H1 (cell line): ENCODE measurements at regions not wholly inside any gene's neighbourhood (a gene's known extent, or its start where the extent isn't known, plus 50 kb on each side); places are given as distances from the start of the nearest gene placed in this dataset.

ENCODE experiments used
- CTCF ChIA-PET: fragments of 300-600 bp; sonication (Branson Sonifier 250); formaldehyde crosslinking; loops from one replicate; lab custom pipeline; 2021; ENCODE audit not compliant: partially characterized antibody; lab: Charles Lee
- POLR2A ChIA-PET: fragments of 300-600 bp; sonication (Branson Sonifier 250); formaldehyde crosslinking; loops from one replicate; lab custom pipeline; 2021; ENCODE audit warnings: inconsistent platforms; ENCODE audit not compliant: partially characterized antibody; lab: Charles Lee
- DNase-seq, 2 experiments: peaks; one replicate each; pipeline versions ENCODE4 v3.0.0 to v3.0.0-alpha.2; 2010 to 2022; ENCODE audit warnings: low spot score in 2 of 2, low read depth in 1 of 2, mixed read lengths in 1 of 2
- FAIRE-seq: peaks from 2 replicates; lab custom pipeline; 2011; peaks lifted over from hg19 to GRCh38; lab: Jason Lieb, UNC
- H2AFZ ChIP-seq: 2 replicates; pipeline ENCODE4 v1.8.1; 2012; ENCODE audit warnings: low read length, inconsistent platforms
- H2AK5ac ChIP-seq: 2 replicates; pipeline ENCODE4 v1.6.1; 2013; ENCODE audit warnings: low read depth, low read length
- H2BK120ac ChIP-seq: replicated peaks from 2 replicates; pipeline ENCODE3; 2013; ENCODE audit warnings: low read depth, low read length, inconsistent platforms
- H2BK12ac ChIP-seq: 2 replicates; pipeline ENCODE4 v1.6.1; 2013; ENCODE audit warnings: low read depth, low read length
- H2BK15ac ChIP-seq: 2 replicates; pipeline ENCODE4 v1.6.1; 2013; ENCODE audit warnings: low read length
- H2BK20ac ChIP-seq: 2 replicates; pipeline ENCODE4 v1.6.1; 2013; ENCODE audit warnings: low read length
- H2BK5ac ChIP-seq: 2 replicates; pipeline ENCODE4 v1.6.1; 2013; ENCODE audit warnings: low read depth, low read length
- H3K14ac ChIP-seq: 2 replicates; pipeline ENCODE4 v1.6.1; 2013; ENCODE audit warnings: inconsistent platforms; ENCODE audit not compliant: insufficient read length
- H3K18ac ChIP-seq: 2 replicates; pipeline ENCODE4 v1.6.1; 2013; ENCODE audit warnings: low read length; ENCODE audit errors: extremely low read depth
- H3K23ac ChIP-seq: 2 replicates; pipeline ENCODE4 v1.6.1; 2013; ENCODE audit warnings: inconsistent platforms; ENCODE audit not compliant: insufficient read length
- H3K23me2 ChIP-seq: 2 replicates; pipeline ENCODE4 v1.6.1; 2013; ENCODE audit warnings: low read depth, low read length
- H3K27ac ChIP-seq: 2 replicates; pipeline ENCODE4 v1.6.1; 2011; ENCODE audit warnings: low read depth, low read length, inconsistent platforms
- H3K27me3 ChIP-seq, 4 experiments: replicated peaks in 1 of 4; 1 replicate in 1 of 4; 2 replicates in 3 of 4; pipeline versions ENCODE4 v1.6.1 to v1.8.1; 2011 to 2013; ENCODE audit warnings: low read length in 3 of 4, mild to moderate bottlenecking in 3 of 4, inconsistent platforms in 2 of 4, mixed read lengths in 2 of 4, moderate library complexity in 1 of 4; ENCODE audit not compliant: control insufficient read depth in 3 of 4, insufficient read depth in 3 of 4; ENCODE audit errors: extremely low read depth in 1 of 4
- H3K36me3 ChIP-seq, 4 experiments: 2 replicates each; pipeline versions ENCODE4 v1.6.1 to v1.8.1; 2011 to 2013; ENCODE audit warnings: mild to moderate bottlenecking in 4 of 4, low read length in 3 of 4, moderate library complexity in 2 of 4, control low read depth in 1 of 4, inconsistent platforms in 1 of 4; ENCODE audit not compliant: insufficient read depth in 4 of 4, control insufficient read depth in 2 of 4
- H3K4ac ChIP-seq: replicated peaks from 2 replicates; pipeline ENCODE3; 2013; ENCODE audit warnings: low read length, low read depth, mixed read lengths, inconsistent platforms; ENCODE audit not compliant: insufficient read length
- H3K4me1 ChIP-seq, 4 experiments: replicated peaks in 1 of 4; 1 replicate in 1 of 4; 2 replicates in 3 of 4; pipeline versions ENCODE4 v1.6.1 to v1.8.1; 2011 to 2013; ENCODE audit warnings: low read length in 3 of 4, inconsistent platforms in 2 of 4, mixed read lengths in 1 of 4; ENCODE audit not compliant: insufficient read depth in 4 of 4, control insufficient read depth in 3 of 4
- H3K4me2 ChIP-seq, 2 experiments: 2 replicates each; pipeline versions ENCODE4 v1.6.1 to v1.8.1; 2011 to 2013; ENCODE audit warnings: low read depth in 2 of 2, low read length in 2 of 2, control low read depth in 1 of 2, inconsistent platforms in 1 of 2, mild to moderate bottlenecking in 1 of 2; ENCODE audit not compliant: insufficient read depth in 1 of 2
- H3K4me3 ChIP-seq, 4 experiments: fragments of 200-600, 300-600 bp in 1 of 4; sonication (generic), shearing (Covaris generic), sonication (Bioruptor Twin) in 1 of 4; 2 replicates each; pipeline versions ENCODE4 v1.5.1 to v1.8.1; 2011 to 2016; ENCODE audit warnings: low read length in 4 of 4, low read depth in 3 of 4, control low read depth in 2 of 4, inconsistent platforms in 2 of 4, mild to moderate bottlenecking in 2 of 4, mixed read lengths in 1 of 4, moderate library complexity in 1 of 4; ENCODE audit not compliant: insufficient read depth in 2 of 4; ENCODE audit errors: extremely low read depth in 1 of 4
- H3K56ac ChIP-seq: replicated peaks from 2 replicates; pipeline ENCODE3; 2013; ENCODE audit warnings: low read depth, mild to moderate bottlenecking, mixed read lengths, low read length, inconsistent platforms; ENCODE audit not compliant: insufficient read length
- H3K79me1 ChIP-seq: 2 replicates; pipeline ENCODE4 v1.6.1; 2013; ENCODE audit warnings: low read depth, low read length, control low read depth
- H3K79me2 ChIP-seq, 2 experiments: 2 replicates each; pipeline versions ENCODE4 v1.6.1 to v1.8.1; 2012 to 2013; ENCODE audit warnings: low read length in 2 of 2, mild to moderate bottlenecking in 2 of 2, inconsistent platforms in 1 of 2; ENCODE audit not compliant: insufficient read depth in 2 of 2, control insufficient read depth in 1 of 2
- H3K9ac ChIP-seq, 4 experiments: replicated peaks in 1 of 4; 1 replicate in 1 of 4; 2 replicates in 3 of 4; pipeline versions ENCODE4 v1.6.1 to v1.8.1; 2011 to 2013; ENCODE audit warnings: low read depth in 3 of 4, low read length in 3 of 4, control low read depth in 2 of 4, mild to moderate bottlenecking in 2 of 4, moderate library complexity in 2 of 4, inconsistent platforms in 1 of 4; ENCODE audit errors: extremely low read depth in 1 of 4
- H3K9me3 ChIP-seq, 2 experiments: 2 replicates each; pipeline versions ENCODE4 v1.6.1 to v1.8.1; 2012 to 2013; ENCODE audit warnings: mild to moderate bottlenecking in 2 of 2, moderate library complexity in 2 of 2, control low read depth in 1 of 2, inconsistent platforms in 1 of 2, low read depth in 1 of 2, low read length in 1 of 2, mixed read lengths in 1 of 2; ENCODE audit not compliant: insufficient read depth in 2 of 2
- H4K20me1 ChIP-seq, 2 experiments: replicated peaks in 1 of 2; 2 replicates each; pipeline versions ENCODE3 to v1.8.1; 2011 to 2013; ENCODE audit warnings: inconsistent platforms in 2 of 2, low read length in 2 of 2, mild to moderate bottlenecking in 1 of 2; ENCODE audit not compliant: insufficient read depth in 2 of 2, control insufficient read depth in 1 of 2
- H4K5ac ChIP-seq: 2 replicates; pipeline ENCODE4 v1.6.1; 2013; ENCODE audit warnings: low read length, low read depth, mixed read lengths, inconsistent platforms; ENCODE audit not compliant: insufficient read length
- H4K8ac ChIP-seq: 2 replicates; pipeline ENCODE4 v1.8.0; 2013; ENCODE audit warnings: mild to moderate bottlenecking, moderate library complexity, low read length, inconsistent platforms; ENCODE audit not compliant: insufficient read depth; ENCODE audit errors: extremely low read depth
- H4K91ac ChIP-seq: replicated peaks from 2 replicates; pipeline ENCODE3; 2013; ENCODE audit warnings: low read length, mixed read lengths, inconsistent platforms; ENCODE audit not compliant: insufficient read length
- CHD1 ChIP-seq: IDR thresholded peaks from 2 replicates; pipeline ENCODE4 v1.6.1; 2012; ENCODE audit warnings: low read depth, low read length, improper control_type of control experiment
- CTCF ChIP-seq, 3 experiments: IDR thresholded peaks; 1 replicate in 2 of 3; 2 replicates in 1 of 3; pipeline versions ENCODE4 v1.5.1 to v1.6.1; 2011; ENCODE audit warnings: low read length in 3 of 3, mild to moderate bottlenecking in 3 of 3, inconsistent platforms in 2 of 3, low read depth in 1 of 3, moderate library complexity in 1 of 3; ENCODE audit not compliant: insufficient read depth in 1 of 3; ENCODE audit errors: control extremely low read depth in 1 of 3
- FOSL1 ChIP-seq: IDR thresholded peaks from 2 replicates; pipeline ENCODE4 v1.6.1; 2011; ENCODE audit warnings: mild to moderate bottlenecking, low read depth, low read length, moderate library complexity; ENCODE audit not compliant: insufficient read depth
- NANOG ChIP-seq: IDR thresholded peaks from 2 replicates; pipeline ENCODE4 v1.6.1; 2011; ENCODE audit warnings: low read length, low read depth, mild to moderate bottlenecking, inconsistent platforms; ENCODE audit not compliant: insufficient read depth, poor library complexity, severe bottlenecking
- SP1 ChIP-seq: IDR thresholded peaks from 2 replicates; pipeline ENCODE4 v1.6.1; 2011; ENCODE audit warnings: low read depth, low read length
- SP4 ChIP-seq: IDR thresholded peaks from 2 replicates; pipeline ENCODE4 v1.6.1; 2012; ENCODE audit warnings: low read length, inconsistent platforms
- TEAD4 ChIP-seq: IDR thresholded peaks from 2 replicates; pipeline ENCODE4 v1.6.1; 2012; ENCODE audit warnings: low read depth, low read length, inconsistent platforms, mixed read lengths
- WGBS, 2 experiments: shearing (Covaris generic) in 1 of 2; methylation state at CpG; one replicate each; pipeline versions ENCODE4 v1.1.6 to v1.1.7; 2013 to 2015; ENCODE audit warnings: low lambda C conversion rate in 2 of 2, mixed read lengths in 2 of 2, inconsistent platforms in 1 of 2, low coverage in 1 of 2, missing lambda C conversion rate in 1 of 2; ENCODE audit not compliant: insufficient replicate concordance in 2 of 2, insufficient coverage in 1 of 2, insufficient read length in 1 of 2; ENCODE audit errors: extremely low coverage in 1 of 2, missing lambda C conversion rate in 1 of 2; 5-methylcytosine and 5-hydroxymethylcytosine counted together

- Histone ChIP-seq H2BK120ac (no peak overlapping the region), H3K4me3 (no peak overlapping the region), H2BK12ac (no peak overlapping the region), H3K23me2 (no peaks in the 10 kb centered on the region), H3K79me1 (no peaks in the 10 kb centered on the region), H3K18ac (no peak overlapping the region), H3K23ac (no peak overlapping the region), H2BK5ac (no peak overlapping the region), H3K4me1 (peaks cover 0 to 8% (median 2%) of the 10 kb centered on the region in 4 experiments; a peak in 2 of 7 replicates), H2AFZ (no peak overlapping the region), H4K91ac (no peak overlapping the region), H3K9ac (no peak overlapping the region), H3K79me2 (no peaks in the 10 kb centered on the region), H2AK5ac (no peak overlapping the region), H2BK20ac (no peak overlapping the region), H4K8ac (no peak overlapping the region), H3K4ac (no peak overlapping the region), H3K27me3 (no peaks in the 10 kb centered on the region), H4K5ac (no peak overlapping the region), H3K4me2 (no peak overlapping the region), H4K20me1 (no peaks in the 10 kb centered on the region), H3K14ac (no peak overlapping the region), H3K9me3 (no peaks in the 10 kb centered on the region), H3K36me3 (no peaks in the 10 kb centered on the region), H2BK15ac (no peak overlapping the region), H3K27ac (no peak overlapping the region), H3K56ac (no peak overlapping the region)
- no peak for FAIRE-seq
- no peak for DNase-seq
- 82% methylated on average over 3 of the region's 3 CpGs; no CpG with 5 or more reads in 1 of the 2 experiments for WGBS, 2 experiments
- TF ChIP-seq NANOG (no peak), CHD1 (no peak), SP4 (no peak), SP1 (no peak), TEAD4 (no peak), CTCF (IDR thresholded peaks at IDR 0.05; ENCODE audit: control extremely low read depth in 1 of 3, insufficient read depth in 1 of 3, low read depth in 1 of 3, low read length in 3 of 3) (no peak), FOSL1 (no peak)
- CTCF ChIA-PET, result interaction anchor here (0.6 to 1.4 kb wide), 2 partner anchors 39 to 1971 kb away, joined by 3 to 4 read pairs; no protein-coding TSS in a partner anchor
- POLR2A ChIA-PET, result no interaction called here
Measured at GRCh38 chr2:180677930-180678624, 302.3 kb upstream of the UBE2E3 start.
